CD4-positive, alpha-beta T cell treated with Interleukin-17A for 1 hour (primary cell): ENCODE measurements at regions not wholly inside any gene's neighbourhood (a gene's known extent, or its start where the extent isn't known, plus 50 kb on each side); places are given as distances from the start of the nearest gene placed in this dataset.

ENCODE experiments used
- DNase-seq: peaks from one replicate; pipeline ENCODE4 v3.0.0-alpha.2; 2020

DNA sequence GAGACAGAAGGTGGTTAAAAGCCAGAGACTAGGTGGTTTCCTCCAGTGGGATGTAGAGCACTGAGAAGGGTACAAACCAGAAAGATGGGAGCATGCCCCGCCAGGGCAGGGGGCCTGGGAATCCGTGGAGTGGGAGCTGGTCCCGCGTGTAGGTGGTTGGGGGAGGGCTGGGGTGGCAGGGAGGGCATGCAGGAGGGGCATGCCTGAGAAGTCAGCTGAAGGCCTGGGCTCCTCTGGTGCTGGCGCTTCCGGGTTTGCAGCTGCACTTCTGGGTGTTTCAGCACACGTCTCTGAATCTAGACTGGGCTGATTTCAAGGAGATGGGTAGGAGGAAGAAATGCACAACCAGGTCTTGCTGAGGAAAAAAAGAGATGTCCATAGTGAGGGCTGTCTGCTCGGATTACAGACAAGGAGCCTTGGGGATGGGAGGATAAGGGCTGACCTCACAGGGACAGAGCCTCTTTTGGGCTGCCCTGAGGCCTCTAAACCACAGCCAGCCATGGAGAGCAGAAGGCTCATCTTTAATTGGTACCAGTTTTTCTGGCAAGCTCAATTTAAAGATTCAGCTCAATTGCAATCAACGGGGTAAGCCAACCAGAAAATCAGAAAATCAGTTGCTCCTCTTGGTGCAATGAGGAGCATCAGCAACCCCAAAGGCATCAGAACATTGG, 151.9 kb downstream of the FAM43A start:
- no peak for DNase-seq

GRCh38 chr3:194838236-194838635, 152.6 kb downstream of the FAM43A start:
- DNase-seq: no peak

DNA sequence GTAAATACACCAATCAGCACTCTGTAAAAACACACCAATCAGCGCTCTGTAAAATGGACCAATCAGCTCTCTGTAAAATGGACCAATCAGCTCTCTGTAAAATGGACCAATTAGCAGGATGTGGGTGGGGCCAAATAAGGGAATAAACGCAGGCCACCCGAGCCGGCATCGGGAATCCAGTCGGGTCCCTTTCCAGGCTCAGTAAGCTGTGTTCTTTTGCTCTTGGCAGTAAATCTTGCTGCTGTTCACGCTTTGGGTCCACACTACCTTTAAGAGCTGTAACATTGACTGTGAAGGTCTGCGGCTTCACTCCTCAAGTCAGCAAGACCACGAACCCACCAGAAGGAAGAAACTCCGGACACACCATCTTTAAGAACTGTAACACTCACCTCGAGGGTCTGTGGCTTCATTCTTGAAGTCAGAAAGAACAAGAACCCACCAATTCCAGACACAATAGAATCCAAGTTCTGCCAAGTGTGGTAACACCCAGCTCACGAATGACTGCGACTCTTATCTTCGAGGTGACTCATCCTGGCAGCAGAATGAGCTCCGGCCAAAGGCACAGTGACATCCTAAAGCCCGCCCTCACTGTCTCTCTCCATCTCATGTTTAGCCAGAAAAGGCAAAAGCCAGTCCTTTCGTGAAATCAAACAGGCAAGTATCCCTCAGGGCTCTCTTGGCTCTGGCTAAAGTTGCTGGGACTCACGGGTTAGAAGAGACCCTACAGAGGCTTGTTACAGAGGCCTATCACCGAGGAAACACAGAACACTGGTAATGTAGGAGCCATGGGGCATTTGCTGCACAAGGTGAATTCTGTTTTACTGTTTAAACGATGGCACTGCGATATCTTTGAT, 155.2 kb downstream of the FAM43A start:
- DNase-seq: no peak

DNA sequence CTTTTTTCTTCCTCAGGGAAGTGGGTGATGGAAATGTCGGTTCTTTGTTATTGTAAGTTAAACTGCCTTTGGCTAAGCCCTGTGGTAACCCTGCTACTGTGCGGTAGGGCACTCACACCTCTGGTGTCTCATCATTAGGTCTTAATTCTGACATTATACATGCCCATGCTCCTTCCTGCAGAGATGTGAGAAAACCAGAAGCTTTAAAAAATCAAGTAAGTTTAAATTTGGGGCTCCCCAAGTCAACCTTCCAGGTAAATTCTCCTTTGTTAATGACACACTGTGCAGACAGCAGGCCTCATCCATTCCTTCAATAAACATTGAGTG, 155.8 kb downstream of the FAM43A start:
- DNase-seq: no peak

- DNase-seq: no peak
These were observed 157.9 kb downstream of the FAM43A start for GRCh38 chr3:194843556-194843955.

- no peak for DNase-seq
These were observed 158.4 kb downstream of the FAM43A start for GRCh38 chr3:194844046-194844445.

DNA sequence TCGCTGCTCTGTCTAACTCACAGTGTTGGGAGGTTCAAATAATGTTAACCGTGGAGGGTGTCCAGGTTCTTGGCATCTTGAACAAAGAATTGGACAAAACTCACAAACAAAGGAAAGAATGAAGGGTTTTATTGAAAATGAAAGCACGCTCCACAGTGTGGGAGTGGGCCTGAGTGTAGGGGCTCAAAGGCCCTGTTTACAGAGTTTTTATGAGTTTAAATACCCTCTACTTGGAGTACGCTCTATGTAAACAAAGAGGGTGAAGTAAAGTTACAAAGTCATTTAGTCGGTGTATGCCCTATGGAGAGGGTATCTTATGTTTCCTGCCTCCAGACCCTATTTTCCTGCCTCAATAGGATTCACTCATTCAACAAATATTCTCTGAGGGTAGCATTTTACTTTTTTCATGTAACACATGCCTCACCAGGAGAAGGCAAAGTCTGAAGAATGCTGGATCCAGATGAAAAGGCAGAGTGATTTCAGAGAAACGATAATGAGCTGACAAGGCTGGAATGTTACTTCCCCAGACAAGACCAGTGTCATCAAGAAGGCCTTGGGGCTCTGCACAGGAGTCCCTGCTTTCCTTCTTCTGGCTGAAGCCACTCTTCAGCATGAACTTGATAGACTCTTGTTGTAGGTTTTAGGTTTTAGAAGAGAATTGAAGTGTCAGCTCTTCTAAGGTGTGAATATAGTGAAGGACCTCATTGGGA, 163.6 kb downstream of the FAM43A start:
- DNase-seq: no peak

DNA sequence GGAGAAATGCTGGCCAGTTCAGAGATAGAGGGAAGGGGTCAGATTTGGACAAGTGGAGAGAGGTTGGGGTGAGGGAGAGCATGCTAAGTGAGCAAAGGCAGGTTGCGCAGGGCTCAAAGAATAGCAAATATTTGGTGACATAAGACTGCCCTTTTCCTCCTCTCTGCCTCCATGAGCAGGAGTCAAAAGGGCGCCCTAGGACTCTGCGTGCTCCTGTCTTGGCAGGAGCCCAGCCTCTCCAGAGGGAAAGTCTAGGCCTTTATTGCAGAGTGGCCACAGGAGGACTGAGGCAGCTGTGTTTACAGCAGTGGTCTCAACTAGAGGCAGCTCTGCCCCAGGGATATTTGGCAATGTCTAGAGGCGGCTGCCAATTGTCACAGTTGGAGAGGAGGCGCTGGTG, 165.6 kb downstream of the FAM43A start:
- DNase-seq: no peak

DNA sequence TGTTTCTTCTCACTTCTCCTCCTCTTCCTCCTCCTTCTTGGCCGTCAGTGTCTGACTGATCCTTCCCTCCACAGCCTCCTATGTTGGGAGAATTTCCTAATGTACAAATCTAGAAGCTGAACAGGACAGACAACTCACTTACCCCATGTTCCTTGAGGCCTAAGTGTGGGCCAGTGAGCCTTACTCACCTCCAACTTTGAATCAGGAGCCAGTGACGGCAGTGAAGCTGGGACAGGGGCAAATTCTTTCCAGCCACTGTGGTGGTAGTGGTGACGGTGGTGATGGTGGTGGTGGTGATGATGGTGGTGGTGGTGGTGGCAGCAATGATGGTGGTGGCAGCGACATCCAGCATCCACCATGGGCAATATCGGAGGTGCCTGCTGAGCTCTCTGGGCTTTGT, 166.3 kb downstream of the FAM43A start:
- DNase-seq: no peak

- DNase-seq: no peak
These were observed 166.7 kb downstream of the FAM43A start for GRCh38 chr3:194852345-194852744.

DNA sequence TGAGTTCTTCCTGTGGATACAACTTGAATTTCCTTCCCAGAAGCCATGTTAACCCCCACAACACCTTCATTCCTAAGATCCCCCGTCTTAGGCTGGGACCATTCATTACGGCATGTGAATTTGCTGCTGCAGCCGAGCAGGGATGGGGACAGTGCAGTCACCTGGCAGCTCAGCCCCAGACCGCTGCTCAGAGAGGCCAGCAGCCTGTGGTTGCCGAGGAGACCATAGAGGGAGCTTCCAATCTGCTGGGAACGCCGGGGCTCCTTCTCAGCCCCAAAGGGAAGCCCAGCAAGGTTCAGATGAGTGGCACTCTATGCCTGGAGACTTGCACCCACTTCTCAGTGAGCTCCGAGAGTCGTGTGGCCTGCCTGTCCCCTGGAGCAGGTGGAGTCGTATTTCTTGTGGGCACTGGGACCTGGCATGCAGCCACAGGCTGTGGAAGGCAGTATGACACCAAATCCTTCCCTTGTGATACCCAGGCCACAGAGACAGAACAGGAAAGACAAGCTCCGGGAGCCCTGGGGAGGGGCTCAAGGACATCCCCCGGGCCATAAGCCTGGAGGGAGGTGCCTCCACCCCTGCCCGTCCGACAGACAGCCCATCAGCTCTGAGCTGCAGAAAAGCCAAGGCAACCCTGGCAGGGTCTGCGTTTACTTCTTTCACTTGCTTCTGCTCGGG, 167.3 kb downstream of the FAM43A start:
- DNase-seq: no peak

DNA sequence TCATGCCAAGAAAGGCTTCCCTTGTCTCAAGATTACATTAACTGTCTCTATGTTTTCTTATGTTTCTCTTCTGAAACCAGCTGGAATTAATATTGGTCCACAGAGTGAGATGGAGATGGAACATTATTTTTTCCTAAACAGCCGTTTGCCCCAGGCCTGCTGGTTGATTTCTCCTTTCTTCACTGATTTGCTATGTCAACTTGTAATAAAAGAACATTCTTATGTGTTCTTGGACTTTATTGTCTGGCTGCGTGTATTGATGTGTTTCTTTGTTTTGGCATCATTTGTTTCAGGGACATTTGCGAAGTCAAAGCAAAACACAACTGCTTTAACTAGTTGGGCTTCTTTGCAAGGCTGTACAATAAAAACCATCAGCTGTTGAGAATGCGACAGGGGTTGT, 168.5 kb downstream of the FAM43A start:
- DNase-seq: no peak

DNA sequence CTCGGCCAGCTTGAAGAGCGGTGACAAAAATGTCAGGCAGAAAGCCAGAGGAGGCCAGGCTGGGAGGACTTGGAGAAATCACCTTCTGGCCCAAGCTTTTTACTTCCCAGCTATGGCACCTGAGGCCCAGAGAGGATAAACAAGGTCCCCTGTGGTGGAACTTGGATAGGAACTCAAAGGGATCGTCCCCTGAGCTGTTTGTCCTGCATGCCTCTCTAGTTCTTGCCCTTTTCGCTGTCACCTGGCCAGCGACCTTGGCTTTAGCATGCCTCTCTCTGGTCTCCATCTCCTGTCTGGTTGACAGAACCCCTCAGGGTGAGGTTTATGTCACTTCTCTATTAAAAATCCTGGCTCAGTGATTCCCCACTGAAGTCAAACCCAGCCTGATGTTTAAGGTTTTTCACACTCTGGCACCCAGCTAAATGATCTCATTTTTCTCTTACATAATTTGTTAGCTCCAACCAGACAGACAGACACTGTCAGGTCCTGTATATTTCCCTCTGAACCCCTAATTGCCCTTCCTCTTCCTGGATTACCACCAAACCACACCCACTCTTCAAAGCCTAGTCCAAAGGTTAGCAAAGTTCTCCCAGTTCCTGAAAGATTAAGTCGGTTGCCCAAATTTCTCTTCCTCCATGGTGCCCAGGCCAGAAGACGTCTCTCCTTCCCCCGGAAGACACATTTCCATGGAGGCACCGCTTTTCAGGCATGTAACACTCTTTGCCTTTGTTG, 169.1 kb downstream of the FAM43A start:
- no peak for DNase-seq

GRCh38 chr3:194856296-194856695, 170.6 kb downstream of the FAM43A start:
- DNase-seq: no peak

DNA sequence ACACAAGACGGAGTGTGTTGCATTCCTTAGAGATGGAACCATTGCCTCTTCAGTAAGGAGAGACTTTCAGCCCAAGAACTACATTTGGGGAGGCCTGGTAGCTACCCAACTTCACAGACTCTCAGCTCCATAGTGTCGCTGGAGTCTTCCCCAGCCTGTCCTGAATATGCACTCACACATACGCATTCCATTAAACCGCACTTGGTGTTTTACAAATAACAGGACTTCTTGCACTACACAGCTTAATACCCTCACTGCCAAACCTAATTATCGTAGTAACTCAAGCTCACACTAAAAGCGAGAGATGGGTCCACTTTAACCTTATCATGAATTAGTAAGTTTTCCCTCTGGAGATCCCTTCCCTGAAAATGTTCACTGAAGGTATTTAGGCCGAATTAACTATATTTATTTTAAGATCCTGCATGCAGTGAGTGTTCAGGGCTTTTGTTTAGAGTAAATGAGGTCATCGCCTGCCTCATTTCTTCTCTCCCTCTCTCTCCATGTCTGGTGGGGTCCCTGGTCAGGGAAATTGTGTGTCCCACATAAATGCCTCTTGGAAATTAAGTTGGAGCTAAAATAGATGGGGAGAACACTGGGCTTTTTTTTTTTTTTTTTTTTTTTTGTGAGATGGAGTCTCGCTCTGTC, 171.9 kb downstream of the FAM43A start:
- no peak for DNase-seq

DNA sequence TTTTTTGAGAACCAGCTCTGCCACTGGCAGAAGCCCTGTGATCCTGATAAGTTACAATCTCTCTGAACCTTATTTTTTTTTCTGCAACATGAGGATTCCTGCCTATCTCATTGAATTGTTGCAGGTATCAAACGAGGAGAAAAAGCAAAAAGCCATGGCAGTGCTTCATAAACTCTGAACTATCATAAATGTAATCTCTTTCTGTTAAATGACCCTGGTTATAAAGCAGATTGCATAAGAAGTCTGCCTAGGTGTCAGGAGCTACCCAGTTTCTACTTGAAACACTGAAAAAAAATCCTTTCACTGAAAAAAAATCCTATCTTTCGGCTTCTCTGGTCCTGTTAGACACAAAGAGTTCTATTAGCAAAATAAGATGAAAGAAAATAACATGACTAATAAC, 172.7 kb downstream of the FAM43A start:
- DNase-seq: no peak

GRCh38 chr3:194860725-194861124, 175.0 kb downstream of the FAM43A start:
- DNase-seq: no peak

DNA sequence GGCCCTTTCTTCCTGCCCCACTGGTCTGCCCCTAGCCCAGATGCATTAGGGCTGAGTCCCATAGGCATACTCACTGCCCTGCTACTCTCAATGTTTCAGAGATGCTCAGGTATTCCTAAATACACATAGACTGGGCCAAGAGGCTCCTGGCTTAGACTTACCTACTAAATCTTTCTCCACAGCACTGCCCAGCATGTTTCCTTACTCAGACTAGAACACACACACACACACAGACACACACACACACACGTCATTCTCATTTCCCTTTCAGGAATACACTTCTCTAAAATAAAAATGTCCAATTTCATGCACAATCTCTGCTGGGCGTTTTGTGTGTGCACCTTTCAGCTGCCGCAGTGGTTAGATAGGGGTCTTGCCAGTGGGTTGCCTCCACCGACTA, 175.7 kb downstream of the FAM43A start:
- DNase-seq: peak; percentile 12

DNA sequence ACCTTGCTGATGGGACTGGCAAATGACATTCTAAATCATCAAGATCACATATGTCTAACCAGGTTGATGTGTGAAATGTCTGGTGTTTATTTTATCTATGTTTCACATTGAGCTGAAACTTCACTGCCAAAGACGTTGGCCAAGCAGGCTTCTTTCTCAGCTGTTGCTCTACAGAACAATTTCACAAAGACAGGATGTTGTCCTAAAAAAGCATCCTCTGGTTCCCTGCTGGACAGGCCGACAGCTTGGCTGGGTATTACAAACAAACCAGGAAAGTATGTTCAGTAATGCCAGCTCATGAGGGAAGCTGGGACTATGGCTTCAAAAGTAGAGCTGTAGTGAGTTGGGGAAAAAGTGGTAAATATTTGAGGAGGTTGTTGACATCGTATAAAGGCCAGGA, 179.4 kb downstream of the FAM43A start:
- DNase-seq: no peak

DNA sequence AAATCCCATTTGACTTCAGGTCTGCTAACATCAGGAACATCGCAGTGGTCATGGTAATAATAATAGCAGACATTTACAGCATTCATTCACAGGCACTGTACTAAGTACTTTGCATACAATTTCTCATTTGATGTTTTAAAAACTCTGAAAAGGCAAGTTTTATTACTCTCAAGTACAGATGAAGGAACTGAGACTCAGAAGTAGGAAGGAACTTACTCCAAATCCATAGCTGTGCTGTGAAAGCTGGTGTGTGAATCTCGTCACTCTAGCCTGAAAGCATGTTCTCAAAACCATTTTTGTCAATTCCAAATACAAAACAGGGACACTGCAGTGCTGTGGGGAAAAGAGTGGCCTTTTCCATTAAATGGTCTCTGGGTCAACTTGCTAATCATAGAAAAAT, 179.9 kb downstream of the FAM43A start:
- DNase-seq: no peak

- DNase-seq: no peak
These were observed 180.6 kb downstream of the FAM43A start for GRCh38 chr3:194866236-194866635.

GRCh38 chr3:194867270-194867983, 181.7 kb downstream of the FAM43A start:
- no peak for DNase-seq
